ENCODE measurements at regions not wholly inside any gene's neighbourhood (a gene's known extent, or its start where the extent isn't known, plus 50 kb on each side); places are given as distances from the start of the nearest gene placed in this dataset.
"Not testable (repeated sequence)": the region's sequence is repeated elsewhere in the genome, so short reads cannot be mapped to it uniquely, and the experiment has no call there.

DNA sequence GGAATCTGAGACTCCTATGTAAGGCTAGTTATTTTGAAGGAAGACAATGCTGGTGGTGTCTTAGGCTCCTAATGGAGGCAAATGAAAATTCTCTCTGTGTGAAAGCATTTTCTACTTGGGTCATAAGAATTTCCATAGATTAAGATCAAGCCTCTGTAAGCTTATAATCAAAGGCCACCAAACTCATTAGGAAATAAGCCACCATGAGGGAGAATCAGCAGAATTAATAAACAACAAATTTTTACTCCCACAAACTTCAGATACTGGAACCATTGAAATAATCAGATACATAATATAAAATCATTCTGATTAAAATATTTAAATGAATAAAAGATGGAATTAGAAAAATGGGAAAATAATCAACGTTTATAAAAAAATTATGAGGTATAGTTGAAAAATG lies 178.7 kb downstream of the NPIPA8 start:
- TF ChIP-seq EZH2phosphoT487 (IDR thresholded peaks at IDR 0.05; ENCODE audit: insufficient read depth, low read depth); EZH2 (IDR thresholded peaks at IDR 0.05; ENCODE audit: insufficient read depth, poor library complexity, severe bottlenecking): not testable (repeated sequence)
